ENCODE measurements at regions not wholly inside any gene's neighbourhood (a gene's known extent, or its start where the extent isn't known, plus 50 kb on each side); places are given as distances from the start of the nearest gene placed in this dataset.
"Not testable (repeated sequence)": the region's sequence is repeated elsewhere in the genome, so short reads cannot be mapped to it uniquely, and the experiment has no call there.

DNA sequence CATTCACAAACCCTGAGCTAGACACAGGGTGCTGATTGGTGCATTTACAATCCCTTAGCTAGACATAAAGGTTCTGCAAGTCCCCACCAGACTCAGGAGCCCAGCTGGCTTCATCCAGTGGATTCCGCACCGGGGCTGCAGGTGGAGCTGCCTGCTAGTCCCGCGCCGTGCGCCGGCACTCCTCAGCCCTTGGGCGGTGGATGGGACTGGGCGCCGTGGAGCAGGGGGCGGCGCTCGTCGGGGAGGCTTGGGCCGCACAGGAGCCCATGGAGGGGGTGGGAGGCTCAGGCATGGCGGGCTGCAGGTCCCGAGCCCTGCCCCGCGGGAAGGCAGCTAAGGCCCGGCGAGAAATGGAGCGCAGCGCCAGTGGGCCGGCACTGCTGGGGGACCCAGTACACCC is 725.7 kb downstream of the TBC1D22A start:
- TF ChIP-seq, protein P1, sequence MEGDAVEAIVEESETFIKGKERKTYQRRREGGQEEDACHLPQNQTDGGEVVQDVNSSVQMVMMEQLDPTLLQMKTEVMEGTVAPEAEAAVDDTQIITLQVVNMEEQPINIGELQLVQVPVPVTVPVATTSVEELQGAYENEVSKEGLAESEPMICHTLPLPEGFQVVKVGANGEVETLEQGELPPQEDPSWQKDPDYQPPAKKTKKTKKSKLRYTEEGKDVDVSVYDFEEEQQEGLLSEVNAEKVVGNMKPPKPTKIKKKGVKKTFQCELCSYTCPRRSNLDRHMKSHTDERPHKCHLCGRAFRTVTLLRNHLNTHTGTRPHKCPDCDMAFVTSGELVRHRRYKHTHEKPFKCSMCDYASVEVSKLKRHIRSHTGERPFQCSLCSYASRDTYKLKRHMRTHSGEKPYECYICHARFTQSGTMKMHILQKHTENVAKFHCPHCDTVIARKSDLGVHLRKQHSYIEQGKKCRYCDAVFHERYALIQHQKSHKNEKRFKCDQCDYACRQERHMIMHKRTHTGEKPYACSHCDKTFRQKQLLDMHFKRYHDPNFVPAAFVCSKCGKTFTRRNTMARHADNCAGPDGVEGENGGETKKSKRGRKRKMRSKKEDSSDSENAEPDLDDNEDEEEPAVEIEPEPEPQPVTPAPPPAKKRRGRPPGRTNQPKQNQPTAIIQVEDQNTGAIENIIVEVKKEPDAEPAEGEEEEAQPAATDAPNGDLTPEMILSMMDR (IDR thresholded peaks at IDR 0.05), result not testable (repeated sequence)
- TF ChIP-seq, protein P2, sequence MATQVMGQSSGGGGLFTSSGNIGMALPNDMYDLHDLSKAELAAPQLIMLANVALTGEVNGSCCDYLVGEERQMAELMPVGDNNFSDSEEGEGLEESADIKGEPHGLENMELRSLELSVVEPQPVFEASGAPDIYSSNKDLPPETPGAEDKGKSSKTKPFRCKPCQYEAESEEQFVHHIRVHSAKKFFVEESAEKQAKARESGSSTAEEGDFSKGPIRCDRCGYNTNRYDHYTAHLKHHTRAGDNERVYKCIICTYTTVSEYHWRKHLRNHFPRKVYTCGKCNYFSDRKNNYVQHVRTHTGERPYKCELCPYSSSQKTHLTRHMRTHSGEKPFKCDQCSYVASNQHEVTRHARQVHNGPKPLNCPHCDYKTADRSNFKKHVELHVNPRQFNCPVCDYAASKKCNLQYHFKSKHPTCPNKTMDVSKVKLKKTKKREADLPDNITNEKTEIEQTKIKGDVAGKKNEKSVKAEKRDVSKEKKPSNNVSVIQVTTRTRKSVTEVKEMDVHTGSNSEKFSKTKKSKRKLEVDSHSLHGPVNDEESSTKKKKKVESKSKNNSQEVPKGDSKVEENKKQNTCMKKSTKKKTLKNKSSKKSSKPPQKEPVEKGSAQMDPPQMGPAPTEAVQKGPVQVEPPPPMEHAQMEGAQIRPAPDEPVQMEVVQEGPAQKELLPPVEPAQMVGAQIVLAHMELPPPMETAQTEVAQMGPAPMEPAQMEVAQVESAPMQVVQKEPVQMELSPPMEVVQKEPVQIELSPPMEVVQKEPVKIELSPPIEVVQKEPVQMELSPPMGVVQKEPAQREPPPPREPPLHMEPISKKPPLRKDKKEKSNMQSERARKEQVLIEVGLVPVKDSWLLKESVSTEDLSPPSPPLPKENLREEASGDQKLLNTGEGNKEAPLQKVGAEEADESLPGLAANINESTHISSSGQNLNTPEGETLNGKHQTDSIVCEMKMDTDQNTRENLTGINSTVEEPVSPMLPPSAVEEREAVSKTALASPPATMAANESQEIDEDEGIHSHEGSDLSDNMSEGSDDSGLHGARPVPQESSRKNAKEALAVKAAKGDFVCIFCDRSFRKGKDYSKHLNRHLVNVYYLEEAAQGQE (IDR thresholded peaks at IDR 0.05; ENCODE audit: insufficient read depth in 1 of 2, low read depth in 2 of 2, low read length in 1 of 2), result not testable (repeated sequence)

Data from Panc1 (cell line).